ENCODE measurements at regions not wholly inside any gene's neighbourhood (a gene's known extent, or its start where the extent isn't known, plus 50 kb on each side); places are given as distances from the start of the nearest gene placed in this dataset.
"Not testable (repeated sequence)": the region's sequence is repeated elsewhere in the genome, so short reads cannot be mapped to it uniquely, and the experiment has no call there.

DNA sequence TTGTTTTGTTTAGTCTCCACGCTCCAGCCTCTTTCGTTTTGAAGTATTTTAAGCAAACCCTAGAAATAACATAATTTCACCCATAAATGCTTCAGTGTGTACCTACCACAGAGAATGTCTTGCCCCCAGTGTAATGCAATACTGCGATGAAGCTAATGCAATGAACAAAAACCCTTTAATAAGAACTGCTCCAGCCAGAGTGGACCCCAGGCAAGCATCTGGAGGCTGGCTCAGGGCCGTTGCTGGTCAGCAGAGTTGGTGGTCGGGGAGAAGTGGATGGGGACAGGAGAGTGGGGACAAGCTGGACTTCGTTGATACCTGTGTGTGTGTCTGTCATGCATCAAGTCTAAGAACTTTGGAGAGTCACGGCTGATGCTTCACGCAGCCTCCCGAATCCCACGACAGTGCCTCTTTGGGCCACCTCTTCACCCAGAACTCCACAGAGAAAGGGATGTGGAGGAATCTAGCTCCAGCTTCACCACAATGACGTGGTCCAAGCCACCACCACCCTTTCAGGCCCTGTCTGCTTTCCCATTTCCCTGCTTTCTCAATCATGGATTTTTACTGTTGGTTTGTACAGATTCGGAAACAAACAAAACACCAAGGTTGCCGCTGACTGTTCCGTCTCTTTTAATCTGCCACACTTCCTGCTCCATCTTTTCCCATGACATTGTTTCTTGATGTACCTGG, 108.6 kb upstream of the ERRFI1 start:
- DNase-seq, result no peak
- H3K4me3 ChIP-seq (ENCODE audit: low read length), result no peak overlapping the region
- WGBS (ENCODE audit: insufficient coverage), result 84% methylated on average over 5 of the region's 14 CpGs
- H3K27ac ChIP-seq (ENCODE audit: low read length), result no peak overlapping the region
- H3K27me3 ChIP-seq (ENCODE audit: control insufficient read depth, insufficient read depth, low read length), result no peaks in the 10 kb centered on the region
- peaks cover 26% of the 10 kb centered on the region for H3K4me1 ChIP-seq (ENCODE audit: control insufficient read depth, insufficient read depth, low read length)
- no peaks in the 10 kb centered on the region for H3K36me3 ChIP-seq (ENCODE audit: control insufficient read depth, insufficient read depth, low read length)
- no peaks in the 10 kb centered on the region for H3K9me3 ChIP-seq (replicated peaks; ENCODE audit: control insufficient read depth, low read depth, low read length)

DNA sequence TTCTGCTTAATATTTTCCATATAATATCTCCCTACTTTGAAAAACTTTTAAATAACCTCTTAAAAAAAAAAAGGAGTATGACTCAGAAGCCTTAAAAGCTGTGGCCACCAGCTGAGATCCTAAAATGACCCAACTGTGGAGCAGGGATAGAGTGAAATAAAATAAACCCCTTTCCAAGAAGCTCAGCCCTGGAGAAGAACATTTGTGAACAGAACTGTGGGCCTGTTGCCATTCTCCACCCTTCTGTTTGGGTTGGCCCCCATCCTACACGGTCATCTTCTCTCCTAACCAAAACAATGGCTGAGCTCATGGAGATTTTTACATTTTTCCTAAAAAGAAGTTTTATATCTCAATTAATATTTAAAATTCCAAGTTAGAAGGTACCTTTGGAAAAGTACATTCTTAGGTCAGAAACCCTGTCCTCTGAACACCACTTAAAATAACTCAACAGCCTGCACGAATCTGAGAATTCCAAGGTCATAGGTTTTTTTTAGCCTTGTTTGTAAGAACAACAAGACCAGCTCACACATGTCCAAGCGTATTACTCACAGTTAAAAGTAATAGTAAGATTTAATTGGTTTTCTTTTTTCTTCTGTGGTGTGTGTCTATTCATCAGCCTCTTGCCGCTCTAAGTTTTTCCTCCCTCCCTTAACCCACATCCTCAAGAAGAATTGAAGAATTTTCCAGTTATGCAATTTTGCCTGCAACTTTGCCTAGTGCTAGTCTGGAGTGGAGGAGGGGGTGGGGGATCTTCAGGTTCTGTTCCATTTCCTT, 107.7 kb upstream of the ERRFI1 start:
- Histone ChIP-seq H3K36me3 (ENCODE audit: control insufficient read depth, insufficient read depth, low read length) (no peaks in the 10 kb centered on the region), H3K9me3 (replicated peaks; ENCODE audit: control insufficient read depth, low read depth, low read length) (no peaks in the 10 kb centered on the region), H3K27ac (ENCODE audit: low read length) (peak overlapping the region; percentile 49), H3K27me3 (ENCODE audit: control insufficient read depth, insufficient read depth, low read length) (no peaks in the 10 kb centered on the region), H3K4me3 (ENCODE audit: low read length) (no peak overlapping the region), H3K4me1 (ENCODE audit: control insufficient read depth, insufficient read depth, low read length) (peaks cover 26% of the 10 kb centered on the region)
- DNase-seq, result peak; percentile 92
- WGBS (ENCODE audit: insufficient coverage), result no CpG with 5 or more reads among the region's 4 CpGs

DNA sequence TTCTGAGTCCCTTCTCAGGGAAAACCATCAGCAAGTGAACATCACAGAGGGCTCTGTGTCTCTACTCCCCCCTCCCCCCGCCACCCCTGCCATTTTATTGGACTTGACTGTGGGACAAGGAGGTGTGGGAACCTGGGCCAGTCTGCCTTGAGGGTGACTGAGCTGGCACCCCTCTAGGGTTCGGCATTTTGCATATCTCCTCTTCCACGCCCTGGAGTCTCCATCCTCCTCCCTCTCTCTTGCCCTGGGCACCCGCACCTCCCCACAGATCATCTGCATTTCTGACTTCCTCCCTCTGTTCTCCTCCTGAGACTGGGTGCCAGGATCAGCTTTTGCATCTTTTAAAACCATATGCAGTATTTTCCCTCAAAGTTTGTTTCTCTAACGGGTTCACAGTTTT, 107.1 kb upstream of the ERRFI1 start:
- peaks cover 26% of the 10 kb centered on the region for H3K4me1 ChIP-seq (ENCODE audit: control insufficient read depth, insufficient read depth, low read length)
- H3K36me3 ChIP-seq (ENCODE audit: control insufficient read depth, insufficient read depth, low read length), result no peaks in the 10 kb centered on the region
- 47% methylated on average over 3 of the region's 5 CpGs for WGBS (ENCODE audit: insufficient coverage)
- DNase-seq, result no peak
- H3K27me3 ChIP-seq (ENCODE audit: control insufficient read depth, insufficient read depth, low read length), result no peaks in the 10 kb centered on the region
- H3K9me3 ChIP-seq (replicated peaks; ENCODE audit: control insufficient read depth, low read depth, low read length), result no peaks in the 10 kb centered on the region
- H3K27ac ChIP-seq (ENCODE audit: low read length), result peak overlapping the region; percentile 76
- no peak overlapping the region for H3K4me3 ChIP-seq (ENCODE audit: low read length)

- Histone ChIP-seq H3K9me3 (replicated peaks; ENCODE audit: control insufficient read depth, low read depth, low read length) (peaks cover 10% of the 10 kb centered on the region), H3K4me1 (ENCODE audit: control insufficient read depth, insufficient read depth, low read length) (no peaks in the 10 kb centered on the region), H3K4me3 (ENCODE audit: low read length) (no peak overlapping the region), H3K27me3 (ENCODE audit: control insufficient read depth, insufficient read depth, low read length) (no peaks in the 10 kb centered on the region), H3K36me3 (ENCODE audit: control insufficient read depth, insufficient read depth, low read length) (no peaks in the 10 kb centered on the region), H3K27ac (ENCODE audit: low read length) (no peak overlapping the region)
- 75% methylated on average over 2 of the region's 3 CpGs for WGBS (ENCODE audit: insufficient coverage)
- DNase-seq, result no peak
Observed at GRCh38 chr1:8127171-8127641, 101.1 kb upstream of the ERRFI1 start.

DNA sequence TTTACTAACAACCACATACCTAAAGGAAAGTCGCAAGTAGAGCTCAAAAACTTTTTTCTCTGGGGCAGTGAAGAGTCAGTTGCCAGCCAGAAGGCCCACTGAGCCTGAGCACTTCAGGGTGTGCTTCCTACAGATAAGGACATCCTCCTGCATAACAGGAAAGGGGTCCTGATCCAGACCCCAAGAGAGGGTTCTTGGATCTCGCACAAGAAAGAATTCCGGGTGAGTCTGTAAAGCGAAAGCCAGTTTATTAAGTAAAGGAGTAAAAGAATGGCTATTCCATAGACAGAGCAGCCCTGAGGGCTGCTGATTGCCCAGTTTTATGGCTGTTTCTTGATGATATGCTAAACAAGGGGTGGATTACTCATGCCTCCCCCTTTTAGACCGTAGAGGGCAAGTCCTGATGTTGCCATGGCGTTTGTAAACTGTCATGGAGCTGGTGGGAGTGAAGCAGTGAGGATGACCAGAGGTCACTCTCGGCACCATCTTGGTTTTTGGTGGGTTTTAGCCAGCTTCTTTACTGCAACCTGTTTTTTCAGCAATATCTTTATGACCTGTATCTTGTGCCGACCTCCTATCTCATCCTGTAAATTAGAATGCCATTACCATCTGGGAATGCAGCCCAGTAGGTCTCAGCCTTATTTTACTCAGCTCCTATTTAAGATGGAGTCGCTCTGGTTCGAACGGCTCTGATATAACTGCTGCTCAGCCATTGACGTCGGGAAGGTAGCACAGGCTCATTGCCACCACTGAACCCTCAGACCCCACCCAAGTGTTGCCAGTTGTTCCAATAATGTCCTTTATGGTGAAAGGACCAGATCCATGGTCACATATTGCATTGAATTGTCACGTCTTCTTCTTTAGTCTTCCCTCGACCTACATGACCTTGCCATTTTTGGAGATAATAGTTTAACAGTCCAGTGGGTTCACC, 96.6 kb upstream of the ERRFI1 start:
- no peak overlapping the region for H3K27ac ChIP-seq (ENCODE audit: low read length)
- WGBS (ENCODE audit: insufficient coverage), result 80% methylated on average over 5 of the region's 15 CpGs
- H3K9me3 ChIP-seq (replicated peaks; ENCODE audit: control insufficient read depth, low read depth, low read length), result peaks cover 10% of the 10 kb centered on the region
- no peaks in the 10 kb centered on the region for H3K36me3 ChIP-seq (ENCODE audit: control insufficient read depth, insufficient read depth, low read length)
- no peaks in the 10 kb centered on the region for H3K27me3 ChIP-seq (ENCODE audit: control insufficient read depth, insufficient read depth, low read length)
- H3K4me3 ChIP-seq (ENCODE audit: low read length), result no peak overlapping the region
- no peaks in the 10 kb centered on the region for H3K4me1 ChIP-seq (ENCODE audit: control insufficient read depth, insufficient read depth, low read length)
- DNase-seq, result no peak

- Histone ChIP-seq H3K36me3 (ENCODE audit: control insufficient read depth, insufficient read depth, low read length) (no peaks in the 10 kb centered on the region), H3K9me3 (replicated peaks; ENCODE audit: control insufficient read depth, low read depth, low read length) (peaks cover 10% of the 10 kb centered on the region), H3K27ac (ENCODE audit: low read length) (no peak overlapping the region), H3K27me3 (ENCODE audit: control insufficient read depth, insufficient read depth, low read length) (no peaks in the 10 kb centered on the region), H3K4me1 (ENCODE audit: control insufficient read depth, insufficient read depth, low read length) (peaks cover 4% of the 10 kb centered on the region), H3K4me3 (ENCODE audit: low read length) (no peak overlapping the region)
- WGBS (ENCODE audit: insufficient coverage), result no CpG with 5 or more reads among the region's 3 CpGs
- no peak for DNase-seq
Observed at GRCh38 chr1:8122160-8122476, 96.0 kb upstream of the ERRFI1 start.

- peaks cover 8% of the 10 kb centered on the region for H3K9me3 ChIP-seq (replicated peaks; ENCODE audit: control insufficient read depth, low read depth, low read length)
- peaks cover 6% of the 10 kb centered on the region for H3K4me1 ChIP-seq (ENCODE audit: control insufficient read depth, insufficient read depth, low read length)
- DNase-seq, result no peak
- H3K36me3 ChIP-seq (ENCODE audit: control insufficient read depth, insufficient read depth, low read length), result no peaks in the 10 kb centered on the region
- 73% methylated on average over 11 of the region's 18 CpGs for WGBS (ENCODE audit: insufficient coverage)
- no peak overlapping the region for H3K27ac ChIP-seq (ENCODE audit: low read length)
- no peak overlapping the region for H3K4me3 ChIP-seq (ENCODE audit: low read length)
- H3K27me3 ChIP-seq (ENCODE audit: control insufficient read depth, insufficient read depth, low read length), result no peaks in the 10 kb centered on the region
Observed at GRCh38 chr1:8121261-8122159, 95.4 kb upstream of the ERRFI1 start.

GRCh38 chr1:8120693-8121260, 94.7 kb upstream of the ERRFI1 start:
- DNase-seq, result no peak
- Histone ChIP-seq H3K27ac (ENCODE audit: low read length) (no peak overlapping the region), H3K4me3 (ENCODE audit: low read length) (no peak overlapping the region), H3K27me3 (ENCODE audit: control insufficient read depth, insufficient read depth, low read length) (no peaks in the 10 kb centered on the region), H3K4me1 (ENCODE audit: control insufficient read depth, insufficient read depth, low read length) (peaks cover 9% of the 10 kb centered on the region), H3K36me3 (ENCODE audit: control insufficient read depth, insufficient read depth, low read length) (no peaks in the 10 kb centered on the region), H3K9me3 (replicated peaks; ENCODE audit: control insufficient read depth, low read depth, low read length) (peaks cover 8% of the 10 kb centered on the region)
- no CpG with 5 or more reads among the region's 10 CpGs for WGBS (ENCODE audit: insufficient coverage)

DNA sequence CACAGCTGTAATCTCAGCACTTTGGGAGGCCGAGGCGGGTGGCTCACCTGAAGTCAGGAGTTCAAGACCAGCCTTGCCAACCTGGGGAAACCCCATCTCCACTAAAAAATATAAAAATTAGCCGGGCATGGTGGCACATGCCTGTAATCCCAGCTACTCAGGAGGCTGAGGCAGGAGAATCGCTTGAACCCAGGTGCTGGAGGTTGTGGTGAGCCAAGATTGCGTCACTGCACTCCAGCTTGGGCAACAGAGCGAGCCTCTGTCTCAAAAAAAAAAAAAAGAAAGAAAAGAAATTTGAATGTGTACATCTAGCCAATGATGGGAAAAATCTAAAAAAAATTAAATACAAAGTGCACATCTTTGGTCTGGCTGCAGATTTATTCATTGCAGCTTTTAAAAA, 92.6 kb upstream of the ERRFI1 start:
- H3K9me3 ChIP-seq (replicated peaks; ENCODE audit: control insufficient read depth, low read depth, low read length); H3K36me3 ChIP-seq (ENCODE audit: control insufficient read depth, insufficient read depth, low read length); H3K27ac ChIP-seq (ENCODE audit: low read length); DNase-seq; H3K4me3 ChIP-seq (ENCODE audit: low read length); H3K27me3 ChIP-seq (ENCODE audit: control insufficient read depth, insufficient read depth, low read length): not testable (repeated sequence)
- whole genome bisulfite sequencing (ENCODE audit: insufficient coverage), result 100% methylated on average over 1 of the region's 6 CpGs
- H3K4me1 ChIP-seq (ENCODE audit: control insufficient read depth, insufficient read depth, low read length), result peaks cover 11% of the 10 kb centered on the region
